ENCODE measurements at regions not wholly inside any gene's neighbourhood (a gene's known extent, or its start where the extent isn't known, plus 50 kb on each side); places are given as distances from the start of the nearest gene placed in this dataset.
A peak's percentile ranks its signal among the peaks of the same experiment; 100 is the strongest.

- DNase-seq (ENCODE audit: low read depth in 2 of 2): peak in 1 of 2 donors; percentile 1
- H3K36me3 ChIP-seq (ENCODE audit: control insufficient read depth, insufficient read depth, low read length): no peaks in the 10 kb centered on the region
- no peak overlapping the region for H3K4me3 ChIP-seq (replicated peaks in 1 of 4; ENCODE audit: control extremely low read depth in 1 of 4, insufficient read depth in 1 of 4, low read depth in 3 of 4, low read length in 4 of 4)
- TF ChIP-seq CTCF (conservative IDR thresholded peaks at IDR 0.05 in 1 of 2, IDR thresholded peaks at IDR 0.05 in 1 of 2; ENCODE audit: low read depth in 1 of 2, low read length in 2 of 2): no peak
- TF ChIP-seq EZH2 (IDR thresholded peaks at IDR 0.05; ENCODE audit: low read length, missing control alignments): no peak
- H3K27ac ChIP-seq (ENCODE audit: insufficient read depth, low read length): no peak overlapping the region
- H3K4me1 ChIP-seq (ENCODE audit: control insufficient read depth, extremely low read depth, insufficient read depth, low read length): no peaks in the 10 kb centered on the region
- no peaks in the 10 kb centered on the region for H3K79me2 ChIP-seq (ENCODE audit: control insufficient read depth, insufficient read depth, low read length)
- no peak overlapping the region for H3K4me2 ChIP-seq (ENCODE audit: extremely low read depth, insufficient read depth, low read length)
- H2AFZ ChIP-seq (ENCODE audit: low read length): no peak overlapping the region
- no peak overlapping the region for H3K9ac ChIP-seq (ENCODE audit: insufficient read depth, low read length)
- no peaks in the 10 kb centered on the region for H3K27me3 ChIP-seq (ENCODE audit: control insufficient read depth, insufficient read depth, low read length)
- H4K20me1 ChIP-seq (ENCODE audit: control insufficient read depth, extremely low read depth, insufficient read depth, low read length): no peaks in the 10 kb centered on the region
- H3K9me3 ChIP-seq (ENCODE audit: control insufficient read depth, insufficient read depth, low read depth, low read length): no peaks in the 10 kb centered on the region
Measured at GRCh38 chr12:74646831-74647230, 109.2 kb downstream of the ATXN7L3B start.

- no peak overlapping the region for H2AFZ ChIP-seq (ENCODE audit: low read length)
- H3K9me3 ChIP-seq (ENCODE audit: control insufficient read depth, insufficient read depth, low read depth, low read length): no peaks in the 10 kb centered on the region
Measured at GRCh38 chr12:74647256-74647655, 109.6 kb downstream of the ATXN7L3B start.

GRCh38 chr12:74656251-74656650, 118.6 kb downstream of the ATXN7L3B start:
- no peaks in the 10 kb centered on the region for H3K9me3 ChIP-seq (ENCODE audit: control insufficient read depth, insufficient read depth, low read depth, low read length)

More at GRCh38 chr12:74647256-74647655, 109.6 kb downstream of the ATXN7L3B start:
- Histone ChIP-seq H3K36me3 (ENCODE audit: control insufficient read depth, insufficient read depth, low read length) (no peaks in the 10 kb centered on the region), H3K4me3 (replicated peaks in 1 of 4; ENCODE audit: control extremely low read depth in 1 of 4, insufficient read depth in 1 of 4, low read depth in 3 of 4, low read length in 4 of 4) (no peak overlapping the region), H3K4me2 (ENCODE audit: extremely low read depth, insufficient read depth, low read length) (no peak overlapping the region), H4K20me1 (ENCODE audit: control insufficient read depth, extremely low read depth, insufficient read depth, low read length) (no peaks in the 10 kb centered on the region), H3K27me3 (ENCODE audit: control insufficient read depth, insufficient read depth, low read length) (no peaks in the 10 kb centered on the region), H3K79me2 (ENCODE audit: control insufficient read depth, insufficient read depth, low read length) (no peaks in the 10 kb centered on the region), H3K4me1 (ENCODE audit: control insufficient read depth, extremely low read depth, insufficient read depth, low read length) (no peaks in the 10 kb centered on the region), H3K9ac (ENCODE audit: insufficient read depth, low read length) (no peak overlapping the region), H3K27ac (ENCODE audit: insufficient read depth, low read length) (no peak overlapping the region)
- DNase-seq (ENCODE audit: low read depth in 2 of 2): no peak
- TF ChIP-seq CTCF (conservative IDR thresholded peaks at IDR 0.05 in 1 of 2, IDR thresholded peaks at IDR 0.05 in 1 of 2; ENCODE audit: low read depth in 1 of 2, low read length in 2 of 2): no peak
- no peak for TF ChIP-seq EZH2 (IDR thresholded peaks at IDR 0.05; ENCODE audit: low read length, missing control alignments)

More at GRCh38 chr12:74656251-74656650, 118.6 kb downstream of the ATXN7L3B start:
- Histone ChIP-seq H2AFZ (ENCODE audit: low read length) (no peak overlapping the region), H3K27me3 (ENCODE audit: control insufficient read depth, insufficient read depth, low read length) (no peaks in the 10 kb centered on the region), H3K36me3 (ENCODE audit: control insufficient read depth, insufficient read depth, low read length) (no peaks in the 10 kb centered on the region), H3K79me2 (ENCODE audit: control insufficient read depth, insufficient read depth, low read length) (no peaks in the 10 kb centered on the region), H4K20me1 (ENCODE audit: control insufficient read depth, extremely low read depth, insufficient read depth, low read length) (no peaks in the 10 kb centered on the region), H3K4me1 (ENCODE audit: control insufficient read depth, extremely low read depth, insufficient read depth, low read length) (no peaks in the 10 kb centered on the region), H3K9ac (ENCODE audit: insufficient read depth, low read length) (no peak overlapping the region), H3K4me2 (ENCODE audit: extremely low read depth, insufficient read depth, low read length) (no peak overlapping the region), H3K27ac (ENCODE audit: insufficient read depth, low read length) (no peak overlapping the region), H3K4me3 (replicated peaks in 1 of 4; ENCODE audit: control extremely low read depth in 1 of 4, insufficient read depth in 1 of 4, low read depth in 3 of 4, low read length in 4 of 4) (no peak overlapping the region)
- TF ChIP-seq CTCF (conservative IDR thresholded peaks at IDR 0.05 in 1 of 2, IDR thresholded peaks at IDR 0.05 in 1 of 2; ENCODE audit: low read depth in 1 of 2, low read length in 2 of 2) (no peak), EZH2 (IDR thresholded peaks at IDR 0.05; ENCODE audit: low read length, missing control alignments) (no peak)
- DNase-seq (ENCODE audit: low read depth in 2 of 2): no peak
